ENCODE measurements at regions not wholly inside any gene's neighbourhood (a gene's known extent, or its start where the extent isn't known, plus 50 kb on each side); places are given as distances from the start of the nearest gene placed in this dataset.

DNA sequence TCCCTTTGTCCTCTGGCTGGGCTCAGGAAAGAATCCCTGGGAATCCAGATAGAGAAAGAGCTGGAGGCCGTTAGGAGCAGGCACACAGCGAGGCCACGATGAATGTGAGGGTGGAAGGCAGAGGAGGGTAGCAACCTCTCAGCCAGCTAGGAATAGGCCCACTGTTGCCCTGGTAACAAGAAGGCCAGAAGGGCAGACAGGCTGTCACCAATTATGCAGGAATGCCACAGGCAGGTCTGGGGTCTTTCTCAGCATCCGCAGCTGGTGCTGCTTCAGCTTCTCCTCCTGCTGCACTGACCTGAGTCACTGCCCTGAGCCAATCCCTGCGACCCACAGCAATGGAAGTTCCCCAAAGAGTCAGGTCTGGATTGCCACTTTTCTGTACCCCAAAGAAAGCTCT lies 62.8 kb upstream of the C3orf80 start:
- DNase-seq (ENCODE audit: extremely low read depth, low read depth, low spot score): no peak

DNA sequence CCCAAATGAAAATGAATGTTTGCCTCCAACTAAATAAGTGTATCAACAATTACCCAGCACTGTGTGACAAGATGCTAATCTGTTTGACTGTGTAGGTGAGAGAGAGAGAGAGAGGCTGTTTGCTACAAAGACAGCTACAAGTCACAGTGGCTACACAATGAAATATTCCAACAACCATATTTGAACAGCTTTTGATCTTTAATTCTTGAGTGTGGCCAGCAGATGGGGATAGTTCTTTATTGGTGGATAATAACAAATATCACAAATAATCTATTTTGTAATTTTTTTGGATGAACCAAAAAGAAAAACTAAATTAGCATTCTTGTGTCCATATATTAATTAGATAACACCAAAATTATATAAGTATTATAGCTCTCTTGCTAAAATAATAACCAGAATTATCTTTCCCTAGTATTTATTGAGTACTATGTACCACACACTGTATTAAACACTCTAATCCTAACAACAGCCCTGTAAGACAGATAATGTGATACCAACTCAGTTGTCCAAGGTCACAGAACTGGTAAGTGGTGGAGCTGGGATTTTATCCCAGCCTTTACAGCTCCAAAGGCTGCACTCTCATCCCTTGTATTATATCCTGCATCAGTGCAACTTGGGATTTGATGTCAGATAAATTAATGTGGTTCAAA lies 61.9 kb upstream of the C3orf80 start:
- peak; percentile 12 for DNase-seq (ENCODE audit: extremely low read depth, low read depth, low spot score)

DNA sequence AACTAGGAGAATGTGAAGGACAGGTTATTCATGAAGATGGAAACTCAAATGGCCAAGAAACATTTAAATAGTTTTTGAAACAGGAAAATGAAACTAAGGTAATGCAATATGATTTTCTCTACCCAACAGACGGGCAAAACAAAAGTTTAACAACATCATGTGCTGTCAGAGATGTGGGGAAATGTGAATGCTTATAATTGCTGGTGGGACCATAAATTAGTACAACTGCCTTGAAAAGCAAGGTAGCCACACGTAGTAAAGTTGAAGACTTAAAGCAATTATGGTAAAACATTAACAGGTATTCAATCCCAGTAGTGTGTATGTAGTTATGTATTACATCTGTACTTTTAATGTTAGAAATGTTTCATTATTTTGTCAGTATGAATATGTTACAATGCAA lies 57.0 kb upstream of the C3orf80 start:
- DNase-seq (ENCODE audit: extremely low read depth, low read depth, low spot score): no peak

- DNase-seq (ENCODE audit: extremely low read depth, low read depth, low spot score): no peak
Measured at GRCh38 chr3:160169139-160169976, 55.9 kb upstream of the C3orf80 start.

DNA sequence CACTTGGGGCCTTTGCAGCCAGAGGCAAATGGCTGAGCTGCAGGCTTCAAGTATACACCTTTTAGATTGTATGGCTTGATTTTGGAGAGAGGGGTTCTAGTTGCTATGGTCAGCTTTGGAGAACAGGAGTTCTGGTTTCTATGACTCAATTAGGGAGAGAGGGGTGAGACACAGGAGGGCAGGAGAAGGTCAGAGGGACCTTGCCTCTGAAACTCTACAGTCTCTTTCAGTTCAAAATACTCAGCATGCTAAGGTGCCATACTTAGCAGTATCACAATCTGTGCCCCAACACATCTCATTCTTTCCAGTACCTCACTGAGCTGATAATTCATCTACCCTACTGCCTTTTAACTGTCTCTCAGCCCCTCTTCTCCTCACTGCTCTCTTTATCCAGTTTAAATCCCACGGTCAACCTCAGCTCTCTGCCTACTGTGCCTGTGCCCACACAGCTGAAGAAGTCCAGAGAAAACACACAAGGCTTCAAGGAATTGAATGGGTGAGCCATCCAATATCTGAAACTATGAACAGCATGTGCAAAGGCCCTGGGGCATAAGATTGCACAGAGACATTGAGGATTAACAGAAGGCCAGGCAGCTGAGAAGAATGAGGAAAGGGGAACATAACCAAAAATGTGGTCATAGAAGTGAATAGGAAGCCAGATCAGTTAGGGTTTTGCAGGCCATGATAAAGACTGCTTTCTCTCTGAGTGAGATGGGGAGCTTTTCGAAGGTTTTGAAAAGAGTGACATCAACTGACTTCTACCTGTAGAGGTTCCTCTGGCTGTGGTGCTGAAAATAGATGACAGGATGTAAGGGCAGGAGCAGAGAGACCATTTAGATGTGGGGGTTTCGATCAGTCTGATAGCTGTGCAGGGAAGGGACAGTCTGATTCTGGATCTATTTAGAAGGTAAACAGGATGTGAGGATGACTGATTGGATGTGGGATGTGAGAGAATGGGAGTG lies 54.5 kb upstream of the C3orf80 start:
- no peak for DNase-seq (ENCODE audit: extremely low read depth, low read depth, low spot score)

- no peak for DNase-seq (ENCODE audit: extremely low read depth, low read depth, low spot score)
Measured at GRCh38 chr3:160171813-160172212, 53.4 kb upstream of the C3orf80 start.

DNA sequence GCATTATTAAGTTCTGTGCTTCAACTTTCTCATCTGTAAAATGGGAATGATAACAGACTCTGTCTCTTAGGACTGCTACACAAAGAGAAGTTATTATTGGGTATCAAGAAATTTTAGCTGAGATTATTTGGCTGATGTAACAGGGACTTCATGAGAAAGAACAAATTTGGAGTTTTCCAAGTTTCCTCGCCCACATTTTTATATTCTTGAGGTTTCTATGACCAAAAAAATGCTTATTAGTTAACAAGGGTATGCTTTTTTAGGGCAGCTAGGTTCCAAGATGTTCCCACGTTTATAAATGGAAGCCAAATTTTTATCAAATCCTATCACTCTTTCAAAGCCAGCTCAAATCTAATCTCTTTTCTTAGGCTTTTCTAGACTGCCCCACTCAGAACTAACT lies 50.6 kb upstream of the C3orf80 start:
- DNase-seq (ENCODE audit: extremely low read depth, low read depth, low spot score): no peak
